Stimulated activated naive B cell treated with anti-CD40 and anti-IgM and Interleukin-4, amounts not matched to agents 10 μg/mL and 1 μg/mL and 100 μg/mL, for 72 hours (primary cell): ENCODE measurements at regions not wholly inside any gene's neighbourhood (a gene's known extent, or its start where the extent isn't known, plus 50 kb on each side); places are given as distances from the start of the nearest gene placed in this dataset.

Experiments used
- ATAC-seq, 2 donors: fragments of 150-1000 bp; cut with Tn5 transposase; replicated peaks; 2 replicates each; pipeline ENCODE4 v1.10.0; 2021; ENCODE audit warnings: moderate library complexity in 1 of 2
- DNase-seq: peaks from one replicate; pipeline ENCODE4 v3.0.0; 2021
- H3K27ac Mint-ChIP-seq: one replicate; pipeline ENCODE4 v1.8.0; 2022; ENCODE audit warnings: mild to moderate bottlenecking, mixed read lengths
- H3K27me3 Mint-ChIP-seq, 2 donors: one replicate each; pipeline ENCODE4 v1.8.0; 2022; ENCODE audit warnings: mixed read lengths in 2 of 2
- H3K36me3 Mint-ChIP-seq, 2 donors: one replicate each; pipeline ENCODE4 v1.8.0; 2022; ENCODE audit warnings: mixed read lengths in 2 of 2, mild to moderate bottlenecking in 1 of 2
- H3K4me1 Mint-ChIP-seq, 2 donors: one replicate each; pipeline ENCODE4 v1.8.0; 2022; ENCODE audit warnings: mixed read lengths in 2 of 2, mild to moderate bottlenecking in 1 of 2
- H3K4me3 Mint-ChIP-seq, 2 donors: one replicate each; pipeline ENCODE4 v1.8.0; 2022; ENCODE audit warnings: mild to moderate bottlenecking in 2 of 2, mixed read lengths in 2 of 2, moderate library complexity in 1 of 2
- H3K9me3 Mint-ChIP-seq, 2 donors: one replicate each; pipeline ENCODE4 v1.8.0; 2022; ENCODE audit warnings: mixed read lengths in 2 of 2, mild to moderate bottlenecking in 1 of 2

DNA sequence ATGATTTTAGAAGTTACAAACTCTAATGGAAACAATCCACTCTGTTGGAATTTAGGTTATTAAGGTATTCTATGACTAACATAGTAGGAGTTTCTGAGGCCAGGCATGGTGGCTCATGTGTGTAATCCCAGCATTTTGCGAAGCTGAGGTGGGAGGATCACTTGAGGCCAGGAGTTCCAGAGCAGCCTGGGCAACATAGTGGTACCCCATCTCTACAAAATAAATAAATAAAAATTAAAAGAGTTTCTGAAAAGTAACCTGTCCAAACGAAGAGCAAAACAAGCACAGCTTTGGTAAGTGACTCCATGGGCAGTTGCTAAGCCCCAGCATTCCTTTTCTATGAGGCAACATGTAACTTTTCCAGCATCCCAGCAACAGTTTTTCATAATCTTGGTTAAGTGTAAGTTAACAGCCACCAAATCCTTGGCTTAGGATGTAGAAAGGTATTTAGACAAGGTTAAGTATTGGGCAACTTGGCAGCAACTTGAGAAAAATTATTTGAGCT is 86.3 kb downstream of the SOX4 start:
- ATAC-seq (no peak), DNase-seq (no peak)
- H3K36me3 Mint-ChIP-seq: no peaks in the 10 kb centered on the region
- H3K4me3 Mint-ChIP-seq: no peak overlapping the region
- peaks cover 0 to 4% of the 10 kb centered on the region in 2 donors for H3K27me3 Mint-ChIP-seq
- no peaks in the 10 kb centered on the region for H3K9me3 Mint-ChIP-seq
- no peak overlapping the region for H3K27ac Mint-ChIP-seq
- H3K4me1 Mint-ChIP-seq: no peaks in the 10 kb centered on the region

DNA sequence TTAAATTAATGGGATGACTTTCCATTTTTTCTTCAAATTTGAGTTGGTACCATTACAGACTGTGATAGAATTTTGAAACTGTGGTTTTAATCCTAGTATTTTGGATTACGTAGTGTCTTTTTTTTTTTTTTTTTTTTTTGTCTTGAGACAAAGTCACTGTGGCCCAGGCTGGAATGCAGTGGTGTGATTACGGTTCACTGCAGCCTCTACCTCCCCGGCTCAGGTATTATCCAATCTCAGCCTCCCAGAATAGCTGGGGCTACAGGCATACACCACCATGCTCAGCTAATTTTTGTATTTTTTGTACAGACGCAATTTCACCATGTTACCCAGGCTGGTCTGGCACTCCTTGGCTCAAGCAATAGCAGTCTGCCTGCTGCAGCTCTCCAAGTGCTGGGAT is 87.1 kb downstream of the SOX4 start:
- ATAC-seq (no peak), DNase-seq (no peak)
- Mint-ChIP-seq H3K4me1 (no peaks in the 10 kb centered on the region), H3K27ac (no peak overlapping the region), H3K4me3 (no peak overlapping the region), H3K36me3 (no peaks in the 10 kb centered on the region), H3K9me3 (no peaks in the 10 kb centered on the region), H3K27me3 (no peaks in the 10 kb centered on the region)

- H3K27me3 Mint-ChIP-seq: no peaks in the 10 kb centered on the region
- peaks cover 4% of the 10 kb centered on the region in 2 donors for H3K9me3 Mint-ChIP-seq
- no peak overlapping the region for H3K4me3 Mint-ChIP-seq
- no peak for DNase-seq
- no peaks in the 10 kb centered on the region for H3K36me3 Mint-ChIP-seq
- no peak overlapping the region for H3K27ac Mint-ChIP-seq
- ATAC-seq: no peak
- no peaks in the 10 kb centered on the region for H3K4me1 Mint-ChIP-seq
Observed at GRCh38 chr6:21690489-21690888, 96.9 kb downstream of the SOX4 start.

- Mint-ChIP-seq H3K4me1 (no peaks in the 10 kb centered on the region), H3K27me3 (no peaks in the 10 kb centered on the region), H3K9me3 (peaks cover 4% of the 10 kb centered on the region in 2 donors), H3K4me3 (no peak overlapping the region), H3K27ac (no peak overlapping the region), H3K36me3 (no peaks in the 10 kb centered on the region)
- no peak for DNase-seq
- ATAC-seq: no peak
Observed at GRCh38 chr6:21691685-21692346, 98.3 kb downstream of the SOX4 start.

- ATAC-seq (no peak), DNase-seq (no peak)
- H3K27me3 Mint-ChIP-seq: no peaks in the 10 kb centered on the region
Observed at GRCh38 chr6:21692721-21693120, 99.2 kb downstream of the SOX4 start.

GRCh38 chr6:21694168-21694567 is 100.6 kb downstream of the SOX4 start:
- no peaks in the 10 kb centered on the region for H3K27me3 Mint-ChIP-seq
- no peak overlapping the region for H3K27ac Mint-ChIP-seq
- no peak for DNase-seq
- H3K36me3 Mint-ChIP-seq: no peaks in the 10 kb centered on the region
- ATAC-seq: no peak
- H3K4me1 Mint-ChIP-seq: no peaks in the 10 kb centered on the region
- H3K9me3 Mint-ChIP-seq: peaks cover 0 to 2% of the 10 kb centered on the region in 2 donors
- H3K4me3 Mint-ChIP-seq: no peak overlapping the region

More at GRCh38 chr6:21692721-21693120, 99.2 kb downstream of the SOX4 start:
- H3K4me1 Mint-ChIP-seq: no peaks in the 10 kb centered on the region
- peaks cover 2 to 3% of the 10 kb centered on the region in 2 donors for H3K9me3 Mint-ChIP-seq
- no peak overlapping the region for H3K4me3 Mint-ChIP-seq
- no peaks in the 10 kb centered on the region for H3K36me3 Mint-ChIP-seq
- no peak overlapping the region for H3K27ac Mint-ChIP-seq

DNA sequence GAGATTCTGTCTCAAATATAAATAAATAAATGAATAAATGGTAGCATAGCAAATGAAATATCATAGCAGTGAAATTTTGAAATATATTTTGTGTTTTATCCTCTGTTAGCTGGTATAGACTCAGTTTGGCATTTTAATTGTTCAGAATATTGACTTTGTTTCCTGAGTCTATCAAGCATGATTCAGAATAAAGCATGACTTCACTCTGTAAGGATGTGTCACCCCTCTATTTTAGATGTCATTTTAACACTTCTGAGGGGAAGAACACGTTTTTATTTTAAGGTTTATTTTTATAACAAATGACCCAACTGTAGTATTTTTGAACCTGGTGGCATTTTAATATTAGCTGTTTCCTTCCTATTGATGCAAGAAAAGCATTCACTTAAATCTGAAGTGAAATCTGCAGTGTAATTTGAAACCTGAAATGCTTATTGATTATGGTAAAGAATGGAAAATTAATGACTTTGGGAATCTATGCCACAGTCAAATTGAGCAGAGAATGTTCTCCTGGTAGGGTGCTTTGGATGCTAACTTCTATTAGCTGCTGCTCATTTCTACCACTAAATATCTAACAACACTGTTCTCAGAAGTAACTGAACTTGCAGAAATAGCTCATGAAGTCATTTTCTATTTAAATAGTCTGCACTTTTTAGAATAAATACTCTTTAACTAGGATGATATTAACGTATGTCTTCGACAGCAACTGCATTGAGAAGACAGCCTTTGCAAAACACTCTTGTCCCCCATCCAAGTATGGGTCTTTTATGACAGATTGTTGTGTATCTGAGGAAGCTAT is 114.2 kb downstream of the SOX4 start:
- no peak overlapping the region for H3K27ac Mint-ChIP-seq
- no peaks in the 10 kb centered on the region for H3K4me1 Mint-ChIP-seq
- ATAC-seq (no peak), DNase-seq (no peak)
- no peaks in the 10 kb centered on the region for H3K27me3 Mint-ChIP-seq
- no peaks in the 10 kb centered on the region for H3K36me3 Mint-ChIP-seq
- no peak overlapping the region for H3K4me3 Mint-ChIP-seq
- H3K9me3 Mint-ChIP-seq: no peaks in the 10 kb centered on the region

DNA sequence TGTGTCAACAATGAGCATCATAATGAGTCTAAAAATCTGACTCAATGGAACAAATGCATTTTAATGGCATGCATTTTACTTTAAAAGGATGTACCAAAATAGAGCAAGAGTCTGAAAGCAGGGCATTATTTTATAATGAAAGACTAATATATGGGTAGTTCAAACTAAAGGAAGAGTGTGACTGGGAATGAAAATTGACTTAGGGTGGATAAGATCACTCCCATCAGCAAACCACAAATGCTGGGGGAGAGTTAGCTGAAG is 114.7 kb downstream of the SOX4 start:
- Mint-ChIP-seq H3K27me3 (no peaks in the 10 kb centered on the region), H3K4me1 (no peaks in the 10 kb centered on the region), H3K9me3 (no peaks in the 10 kb centered on the region), H3K27ac (no peak overlapping the region), H3K36me3 (no peaks in the 10 kb centered on the region), H3K4me3 (no peak overlapping the region)
- ATAC-seq: no peak
- DNase-seq: no peak

DNA sequence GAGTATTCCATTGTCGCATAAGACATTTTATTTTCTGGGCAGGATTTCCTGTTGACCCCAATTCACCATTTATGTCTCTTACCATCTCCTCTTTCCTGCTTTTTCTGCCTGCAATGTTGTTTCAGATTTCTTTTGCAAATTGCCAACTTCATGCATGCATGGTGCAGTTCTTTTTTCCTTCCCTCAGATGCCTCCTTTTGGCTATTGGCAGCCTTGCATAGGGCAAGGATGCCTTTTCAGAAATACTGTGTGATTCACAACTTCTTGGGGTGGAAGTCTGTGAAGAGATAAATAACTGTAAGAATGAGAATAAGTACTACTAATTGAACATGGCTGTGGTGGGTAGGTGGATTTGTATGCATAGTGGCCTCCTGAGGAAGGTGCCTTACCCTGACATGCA is 116.7 kb downstream of the SOX4 start:
- DNase-seq: no peak

GRCh38 chr6:21710908-21711627 is 117.5 kb downstream of the SOX4 start:
- no peak overlapping the region for H3K27ac Mint-ChIP-seq
- no peaks in the 10 kb centered on the region for H3K27me3 Mint-ChIP-seq
- no peaks in the 10 kb centered on the region for H3K9me3 Mint-ChIP-seq
- no peak for DNase-seq
- no peak overlapping the region for H3K4me3 Mint-ChIP-seq
- H3K36me3 Mint-ChIP-seq: no peaks in the 10 kb centered on the region
- ATAC-seq: no peak
- H3K4me1 Mint-ChIP-seq: no peaks in the 10 kb centered on the region

More for the DNA sequence above, 116.7 kb downstream of the SOX4 start:
- H3K4me3 Mint-ChIP-seq: no peak overlapping the region
- H3K9me3 Mint-ChIP-seq: no peaks in the 10 kb centered on the region
- H3K27ac Mint-ChIP-seq: no peak overlapping the region
- no peaks in the 10 kb centered on the region for H3K4me1 Mint-ChIP-seq
- no peaks in the 10 kb centered on the region for H3K27me3 Mint-ChIP-seq
- ATAC-seq: no peak
- H3K36me3 Mint-ChIP-seq: no peaks in the 10 kb centered on the region

DNA sequence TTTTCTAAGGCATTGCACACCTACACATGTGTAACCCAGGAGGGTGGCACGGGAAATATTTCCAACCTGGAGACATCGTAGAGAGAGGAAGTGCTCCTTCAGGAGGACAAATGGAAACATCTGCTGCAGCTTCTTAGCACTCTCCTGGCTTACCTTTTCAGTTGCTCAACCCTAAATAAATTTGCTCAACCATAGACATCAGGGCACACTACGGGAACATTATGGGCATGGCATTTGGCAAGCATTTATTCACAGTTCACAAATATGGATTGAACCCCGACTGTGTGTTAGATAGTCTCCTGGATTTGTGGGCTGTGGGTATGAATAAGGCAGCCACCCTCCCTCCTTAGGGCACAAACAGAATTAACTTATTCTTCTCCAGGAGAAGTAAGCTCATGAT is 118.7 kb downstream of the SOX4 start:
- H3K27ac Mint-ChIP-seq: no peak overlapping the region
- no peaks in the 10 kb centered on the region for H3K36me3 Mint-ChIP-seq
- H3K27me3 Mint-ChIP-seq: no peaks in the 10 kb centered on the region
- H3K4me1 Mint-ChIP-seq: no peaks in the 10 kb centered on the region
- ATAC-seq (no peak), DNase-seq (no peak)
- no peak overlapping the region for H3K4me3 Mint-ChIP-seq
- no peaks in the 10 kb centered on the region for H3K9me3 Mint-ChIP-seq

GRCh38 chr6:21713481-21713880 is 119.9 kb downstream of the SOX4 start:
- no peak for ATAC-seq
- H3K4me3 Mint-ChIP-seq: no peak overlapping the region

DNA sequence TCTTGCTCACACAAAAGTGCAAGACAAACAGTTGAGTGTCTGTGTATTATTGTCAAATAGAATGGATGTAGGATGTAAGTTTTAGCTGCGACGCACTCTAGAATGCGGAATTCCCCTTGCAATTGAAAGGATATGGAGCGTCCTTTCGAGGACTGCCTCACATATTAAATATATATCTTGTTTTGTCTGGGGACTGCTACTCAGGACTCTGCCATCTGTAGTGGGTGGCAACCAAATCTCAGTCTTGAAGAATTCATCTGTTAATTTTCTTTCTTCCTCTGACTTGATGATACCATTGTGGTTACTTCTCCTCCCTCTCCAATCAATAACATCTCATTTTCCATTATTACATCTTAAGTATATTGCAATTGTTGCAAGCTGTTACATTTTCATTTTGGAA is 121.6 kb downstream of the SOX4 start:
- no peaks in the 10 kb centered on the region for H3K4me1 Mint-ChIP-seq
- peaks cover 2 to 4% of the 10 kb centered on the region in 2 donors for H3K9me3 Mint-ChIP-seq
- H3K4me3 Mint-ChIP-seq: no peak overlapping the region
- no peaks in the 10 kb centered on the region for H3K36me3 Mint-ChIP-seq
- no peak for DNase-seq
- no peak overlapping the region for H3K27ac Mint-ChIP-seq
- no peak for ATAC-seq
- H3K27me3 Mint-ChIP-seq: no peaks in the 10 kb centered on the region

More at GRCh38 chr6:21713481-21713880, 119.9 kb downstream of the SOX4 start:
- H3K27ac Mint-ChIP-seq: no peak overlapping the region
- H3K36me3 Mint-ChIP-seq: no peaks in the 10 kb centered on the region
- DNase-seq: no peak
- H3K27me3 Mint-ChIP-seq: no peaks in the 10 kb centered on the region
- H3K9me3 Mint-ChIP-seq: no peaks in the 10 kb centered on the region
- H3K4me1 Mint-ChIP-seq: no peaks in the 10 kb centered on the region

DNA sequence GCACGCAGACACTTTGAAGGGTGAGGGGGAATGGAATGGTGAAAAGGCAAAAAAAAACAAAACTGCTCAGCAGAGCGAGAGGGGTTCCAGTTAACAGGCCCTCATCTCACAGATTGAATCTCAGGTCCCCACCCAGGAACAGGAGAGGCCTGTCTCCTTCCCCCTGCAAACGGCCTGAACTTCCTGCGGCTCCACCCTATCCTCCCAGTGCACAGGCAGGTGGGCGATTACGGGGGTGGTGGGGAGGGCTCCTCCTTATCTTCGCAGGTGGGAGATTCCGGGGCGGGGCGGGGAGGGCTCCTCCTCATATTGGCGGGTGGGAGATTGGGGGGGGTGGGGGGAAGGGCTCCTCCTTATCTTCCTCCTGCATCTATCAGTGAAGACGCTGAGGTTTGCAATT is 129.0 kb downstream of the SOX4 start:
- DNase-seq: no peak
- Mint-ChIP-seq H3K4me1 (peaks cover 2 to 5% of the 10 kb centered on the region in 2 donors), H3K4me3 (no peak overlapping the region), H3K9me3 (peaks cover 2 to 4% of the 10 kb centered on the region in 2 donors), H3K36me3 (no peaks in the 10 kb centered on the region), H3K27ac (no peak overlapping the region), H3K27me3 (peaks cover 0 to 6% of the 10 kb centered on the region in 2 donors)
- no peak for ATAC-seq

- ATAC-seq: no peak
Observed at GRCh38 chr6:21726676-21727075, 133.1 kb downstream of the SOX4 start.

More at GRCh38 chr6:21726676-21727075, 133.1 kb downstream of the SOX4 start:
- H3K4me3 Mint-ChIP-seq: no peak overlapping the region
- H3K27me3 Mint-ChIP-seq: no peaks in the 10 kb centered on the region
- DNase-seq: no peak
- H3K36me3 Mint-ChIP-seq: no peaks in the 10 kb centered on the region
- H3K27ac Mint-ChIP-seq: no peak overlapping the region
- no peaks in the 10 kb centered on the region for H3K9me3 Mint-ChIP-seq
- H3K4me1 Mint-ChIP-seq: peaks cover 2 to 5% of the 10 kb centered on the region in 2 donors
